Panc1 (cell line): ENCODE measurements at regions not wholly inside any gene's neighbourhood (a gene's known extent, or its start where the extent isn't known, plus 50 kb on each side); places are given as distances from the start of the nearest gene placed in this dataset.

Experiments used
- ATAC-seq: fragments of 200-7000 bp; cut with Tn5 transposase; 2 replicates; pipeline ENCODE4 v1.9.1; 2020; ENCODE audit warnings: mild to moderate bottlenecking, moderate library complexity
- BruUV-seq: library from RNA; stranded (reverse); fragments of 400-500 nt; replicated peaks from 2 replicates; lab custom pipeline; 2021; lab: Mats Ljungman, UMichigan
- CTCF ChIA-PET: fragments of 300-600 bp; sonication (Branson Sonifier 250); formaldehyde crosslinking; loops from one replicate; lab custom pipeline; 2022; ENCODE audit warnings: antibody characterized with exemption; lab: Charles Lee
- POLR2A ChIA-PET: fragments of 300-600 bp; sonication (Branson Sonifier 250); formaldehyde crosslinking; loops from one replicate; lab custom pipeline; 2022; ENCODE audit warnings: antibody characterized with exemption; lab: Charles Lee
- DNase-seq: peaks from one replicate; pipeline ENCODE4 v3.0.0-alpha.2; 2010; ENCODE audit warnings: low read depth, low spot score
- H3K27ac ChIP-seq: 2 replicates; pipeline ENCODE4 v1.5.1; 2011; ENCODE audit warnings: mild to moderate bottlenecking, low read length, inconsistent platforms
- H3K27me3 ChIP-seq: fragments of 200-500 bp; sonication (Bioruptor generic); 2 replicates; pipeline ENCODE4 v1.6.0; 2014; ENCODE audit warnings: low read length, inconsistent platforms; ENCODE audit not compliant: control insufficient read depth, insufficient read depth
- H3K36me3 ChIP-seq: fragments of 200-500 bp; sonication (Bioruptor generic); 2 replicates; pipeline ENCODE4 v1.5.1; 2014; ENCODE audit warnings: inconsistent platforms, mild to moderate bottlenecking, low read length, moderate library complexity; ENCODE audit not compliant: control insufficient read depth, insufficient read depth
- H3K4me1 ChIP-seq: 2 replicates; pipeline ENCODE4 v1.5.1; 2011; ENCODE audit warnings: inconsistent platforms, mild to moderate bottlenecking, low read length, moderate library complexity; ENCODE audit not compliant: control insufficient read depth, insufficient read depth
- H3K4me3 ChIP-seq, 2 experiments: 2 replicates each; pipeline ENCODE4 v1.5.1; 2011 to 2012; ENCODE audit warnings: low read depth in 2 of 2, low read length in 2 of 2, mild to moderate bottlenecking in 2 of 2, inconsistent platforms in 1 of 2, moderate library complexity in 1 of 2
- H3K9me3 ChIP-seq: fragments of 200-500 bp; sonication (Bioruptor generic); 2 replicates; pipeline ENCODE4 v1.5.1; 2014; ENCODE audit warnings: low read depth, mild to moderate bottlenecking, inconsistent platforms, low read length, moderate library complexity; ENCODE audit not compliant: control insufficient read depth, insufficient read depth
- POLR2AphosphoS5 ChIP-seq: IDR thresholded peaks from 2 replicates; pipeline ENCODE4 v1.6.1; 2012; ENCODE audit warnings: mild to moderate bottlenecking, low read depth, low read length, moderate library complexity
- SIN3A ChIP-seq: IDR thresholded peaks from 2 replicates; pipeline ENCODE4 v1.6.1; 2012; ENCODE audit warnings: low read depth, mild to moderate bottlenecking, low read length, moderate library complexity, borderline replicate concordance; ENCODE audit not compliant: insufficient read depth
- TCF7L2 ChIP-seq: IDR thresholded peaks from 2 replicates; pipeline ENCODE4 v1.6.1; 2011; ENCODE audit warnings: mild to moderate bottlenecking, low read depth, low read length, inconsistent platforms
- in situ Hi-C: cut with HindIII; loops from 2 replicates; pipeline ENCODE4 v1.10.0; 2016; ENCODE audit warnings: low sequenced_read_pairs, low pct_unique_long_range_greater_than_20kb
- intact Hi-C: fragments of 100-400 bp; cut with micrococcal nuclease; formaldehyde crosslinking; loops from one replicate; pipeline ENCODE4 v1.10.0; 2022; ENCODE audit not compliant: unreplicated experiment
- TF ChIP-seq, protein P1 (sequence below), 2 experiments: IDR thresholded peaks; 2 replicates each; pipeline ENCODE4 v1.6.1; 2011 to 2012; ENCODE audit warnings: low read depth in 2 of 2, control low read depth in 1 of 2, low read length in 1 of 2, mild to moderate bottlenecking in 1 of 2, moderate library complexity in 1 of 2; ENCODE audit not compliant: insufficient read depth in 1 of 2
- TF ChIP-seq, protein P2 (sequence below): fragments of 450-650 bp; IDR thresholded peaks from 2 replicates; pipeline ENCODE4 v1.5.1; 2017; ENCODE audit warnings: mild to moderate bottlenecking

DNA sequence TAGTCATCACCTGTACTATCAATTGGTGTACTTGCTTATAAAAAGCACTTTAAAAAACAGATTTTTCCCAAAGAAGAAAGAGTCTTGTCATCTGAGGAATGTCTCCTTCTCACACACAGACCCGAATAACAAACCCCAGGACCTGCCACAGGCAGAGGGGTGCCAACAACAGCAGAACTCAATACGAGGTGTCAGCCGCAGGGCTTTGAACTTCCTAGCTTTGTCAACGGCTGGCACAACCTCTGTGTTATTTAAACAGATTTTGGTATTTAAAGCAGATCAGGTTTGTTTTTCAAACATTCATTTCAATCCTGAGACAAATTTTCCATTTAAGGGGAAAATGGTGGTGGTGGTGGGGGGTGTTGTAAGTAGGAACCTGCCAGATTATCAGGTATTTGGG is 138.4 kb upstream of the RIOK3 start:
- CTCF ChIA-PET = no interaction called here

DNA sequence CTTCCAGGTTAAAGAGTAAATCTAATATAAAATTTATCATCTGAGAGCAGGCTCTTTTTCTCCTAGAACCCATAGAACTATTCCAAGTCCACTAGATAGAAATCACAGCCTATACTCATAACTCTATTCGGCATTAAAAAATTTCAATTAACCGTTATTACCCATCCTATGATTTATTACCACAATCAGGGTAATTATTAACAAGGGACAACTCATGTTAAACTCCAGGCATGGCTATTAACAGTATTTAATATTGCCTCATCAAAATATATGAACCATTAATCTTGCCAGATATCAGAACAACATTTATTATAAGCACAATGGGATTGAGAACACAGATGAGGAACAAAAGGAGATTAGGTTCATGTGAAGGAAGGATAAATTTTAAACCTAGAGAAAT is 136.8 kb upstream of the RIOK3 start:
- CTCF ChIA-PET = no interaction called here
- H3K36me3 ChIP-seq = no peaks in the 10 kb centered on the region
- ATAC-seq = no peak
- POLR2A ChIA-PET = no interaction called here
- DNase-seq = no peak
- H3K9me3 ChIP-seq = no peaks in the 10 kb centered on the region
- intact Hi-C loops (no loop called here), in situ Hi-C loops (no loop called here)
- no peaks in the 10 kb centered on the region; the same call in 1 of the 2 replicates for H3K4me1 ChIP-seq
- TF ChIP-seq TCF7L2 = no peak
- TF ChIP-seq, protein P1, sequence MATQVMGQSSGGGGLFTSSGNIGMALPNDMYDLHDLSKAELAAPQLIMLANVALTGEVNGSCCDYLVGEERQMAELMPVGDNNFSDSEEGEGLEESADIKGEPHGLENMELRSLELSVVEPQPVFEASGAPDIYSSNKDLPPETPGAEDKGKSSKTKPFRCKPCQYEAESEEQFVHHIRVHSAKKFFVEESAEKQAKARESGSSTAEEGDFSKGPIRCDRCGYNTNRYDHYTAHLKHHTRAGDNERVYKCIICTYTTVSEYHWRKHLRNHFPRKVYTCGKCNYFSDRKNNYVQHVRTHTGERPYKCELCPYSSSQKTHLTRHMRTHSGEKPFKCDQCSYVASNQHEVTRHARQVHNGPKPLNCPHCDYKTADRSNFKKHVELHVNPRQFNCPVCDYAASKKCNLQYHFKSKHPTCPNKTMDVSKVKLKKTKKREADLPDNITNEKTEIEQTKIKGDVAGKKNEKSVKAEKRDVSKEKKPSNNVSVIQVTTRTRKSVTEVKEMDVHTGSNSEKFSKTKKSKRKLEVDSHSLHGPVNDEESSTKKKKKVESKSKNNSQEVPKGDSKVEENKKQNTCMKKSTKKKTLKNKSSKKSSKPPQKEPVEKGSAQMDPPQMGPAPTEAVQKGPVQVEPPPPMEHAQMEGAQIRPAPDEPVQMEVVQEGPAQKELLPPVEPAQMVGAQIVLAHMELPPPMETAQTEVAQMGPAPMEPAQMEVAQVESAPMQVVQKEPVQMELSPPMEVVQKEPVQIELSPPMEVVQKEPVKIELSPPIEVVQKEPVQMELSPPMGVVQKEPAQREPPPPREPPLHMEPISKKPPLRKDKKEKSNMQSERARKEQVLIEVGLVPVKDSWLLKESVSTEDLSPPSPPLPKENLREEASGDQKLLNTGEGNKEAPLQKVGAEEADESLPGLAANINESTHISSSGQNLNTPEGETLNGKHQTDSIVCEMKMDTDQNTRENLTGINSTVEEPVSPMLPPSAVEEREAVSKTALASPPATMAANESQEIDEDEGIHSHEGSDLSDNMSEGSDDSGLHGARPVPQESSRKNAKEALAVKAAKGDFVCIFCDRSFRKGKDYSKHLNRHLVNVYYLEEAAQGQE (IDR thresholded peaks at IDR 0.05; ENCODE audit: insufficient read depth in 1 of 2, low read depth in 2 of 2, low read length in 1 of 2) = no peak
- TF ChIP-seq, protein P2, sequence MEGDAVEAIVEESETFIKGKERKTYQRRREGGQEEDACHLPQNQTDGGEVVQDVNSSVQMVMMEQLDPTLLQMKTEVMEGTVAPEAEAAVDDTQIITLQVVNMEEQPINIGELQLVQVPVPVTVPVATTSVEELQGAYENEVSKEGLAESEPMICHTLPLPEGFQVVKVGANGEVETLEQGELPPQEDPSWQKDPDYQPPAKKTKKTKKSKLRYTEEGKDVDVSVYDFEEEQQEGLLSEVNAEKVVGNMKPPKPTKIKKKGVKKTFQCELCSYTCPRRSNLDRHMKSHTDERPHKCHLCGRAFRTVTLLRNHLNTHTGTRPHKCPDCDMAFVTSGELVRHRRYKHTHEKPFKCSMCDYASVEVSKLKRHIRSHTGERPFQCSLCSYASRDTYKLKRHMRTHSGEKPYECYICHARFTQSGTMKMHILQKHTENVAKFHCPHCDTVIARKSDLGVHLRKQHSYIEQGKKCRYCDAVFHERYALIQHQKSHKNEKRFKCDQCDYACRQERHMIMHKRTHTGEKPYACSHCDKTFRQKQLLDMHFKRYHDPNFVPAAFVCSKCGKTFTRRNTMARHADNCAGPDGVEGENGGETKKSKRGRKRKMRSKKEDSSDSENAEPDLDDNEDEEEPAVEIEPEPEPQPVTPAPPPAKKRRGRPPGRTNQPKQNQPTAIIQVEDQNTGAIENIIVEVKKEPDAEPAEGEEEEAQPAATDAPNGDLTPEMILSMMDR = no peak
- no peak for TF ChIP-seq SIN3A
- no peak for TF ChIP-seq POLR2AphosphoS5
- no peak overlapping the region for H3K4me3 ChIP-seq
- no TSS peak for BruUV-seq
- no peak overlapping the region for H3K27ac ChIP-seq
- H3K27me3 ChIP-seq = no peaks in the 10 kb centered on the region

More for the DNA sequence above, 138.4 kb upstream of the RIOK3 start:
- in situ Hi-C loops = no loop called here
- POLR2A ChIA-PET = no interaction called here
- Histone ChIP-seq H3K27me3 (no peaks in the 10 kb centered on the region), H3K9me3 (no peaks in the 10 kb centered on the region), H3K4me3 (no peak overlapping the region), H3K4me1 (no peaks in the 10 kb centered on the region; the same call in 1 of the 2 replicates), H3K27ac (no peak overlapping the region), H3K36me3 (no peaks in the 10 kb centered on the region)
- no peak for DNase-seq
- BruUV-seq = no TSS peak
- intact Hi-C loops = no loop called here
- ATAC-seq = no peak
- TF ChIP-seq, protein P2 = no peak
- no peak for TF ChIP-seq TCF7L2
- TF ChIP-seq SIN3A = no peak
- no peak for TF ChIP-seq POLR2AphosphoS5
- TF ChIP-seq, protein P1 (IDR thresholded peaks at IDR 0.05; ENCODE audit: insufficient read depth in 1 of 2, low read depth in 2 of 2, low read length in 1 of 2) = no peak
